ENCODE measurements at regions not wholly inside any gene's neighbourhood (a gene's known extent, or its start where the extent isn't known, plus 50 kb on each side); places are given as distances from the start of the nearest gene placed in this dataset.

DNA sequence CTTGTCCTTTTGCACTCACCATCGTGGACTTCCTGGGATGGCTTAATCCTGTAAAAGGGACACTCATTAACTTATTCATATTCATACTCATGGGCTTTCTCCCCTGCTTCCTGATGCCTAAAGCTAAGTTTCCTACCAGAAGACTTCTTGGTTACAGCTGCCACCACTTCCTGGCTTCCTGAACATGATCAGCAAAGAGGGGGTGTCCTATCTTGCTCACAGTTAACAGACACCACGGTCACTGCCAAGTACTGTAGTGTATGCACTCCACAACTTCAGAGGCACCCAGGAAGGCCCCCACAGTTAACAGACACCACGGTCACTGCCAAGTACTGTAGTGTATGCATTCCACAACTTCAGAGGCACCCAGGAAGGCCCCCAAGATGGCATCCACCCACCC lies 177.8 kb downstream of the SIPA1L2 start:
- no peak for DNase-seq (ENCODE audit: low read depth in 2 of 3, low spot score in 2 of 3)

DNA sequence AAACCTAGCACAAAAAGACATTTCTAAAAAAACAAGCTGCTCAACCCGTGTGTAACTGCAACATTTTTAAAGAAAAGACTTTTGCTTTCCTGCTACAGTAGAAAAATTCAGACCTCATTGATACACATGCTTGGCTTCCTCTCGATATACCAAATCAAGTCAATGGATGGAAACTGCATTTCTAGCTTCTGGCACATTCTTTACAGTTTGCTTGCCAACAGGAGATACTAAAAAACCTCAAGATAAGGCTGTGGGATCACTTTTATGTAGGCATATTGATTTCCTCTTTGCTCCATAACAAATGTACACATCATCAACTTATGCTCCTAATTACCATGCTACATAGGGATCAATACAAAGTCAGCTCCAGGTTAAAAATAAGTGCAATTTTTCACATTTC lies 178.4 kb downstream of the SIPA1L2 start:
- no peak for DNase-seq (ENCODE audit: low read depth in 2 of 3, low spot score in 2 of 3)

DNA sequence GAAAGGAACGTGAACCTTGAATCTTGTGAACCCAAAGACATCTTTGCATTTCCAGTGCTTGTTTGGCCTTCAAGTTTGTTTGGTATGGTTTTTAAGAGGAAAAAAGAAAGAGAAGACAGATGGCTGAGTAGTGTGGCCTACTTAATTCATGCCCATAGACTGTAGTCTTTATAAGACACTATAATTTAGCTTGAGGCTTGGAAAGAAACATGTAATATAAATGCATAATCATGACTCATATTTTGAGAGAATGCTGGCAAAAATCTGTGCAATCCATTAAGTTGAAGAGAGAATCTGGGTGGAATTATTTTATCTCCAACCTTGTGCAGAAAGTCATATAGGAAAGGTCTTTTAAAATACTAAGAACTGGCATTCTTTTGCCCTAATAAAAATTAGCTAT lies 179.3 kb downstream of the SIPA1L2 start:
- no peak for DNase-seq (ENCODE audit: low read depth in 2 of 3, low spot score in 2 of 3)

DNA sequence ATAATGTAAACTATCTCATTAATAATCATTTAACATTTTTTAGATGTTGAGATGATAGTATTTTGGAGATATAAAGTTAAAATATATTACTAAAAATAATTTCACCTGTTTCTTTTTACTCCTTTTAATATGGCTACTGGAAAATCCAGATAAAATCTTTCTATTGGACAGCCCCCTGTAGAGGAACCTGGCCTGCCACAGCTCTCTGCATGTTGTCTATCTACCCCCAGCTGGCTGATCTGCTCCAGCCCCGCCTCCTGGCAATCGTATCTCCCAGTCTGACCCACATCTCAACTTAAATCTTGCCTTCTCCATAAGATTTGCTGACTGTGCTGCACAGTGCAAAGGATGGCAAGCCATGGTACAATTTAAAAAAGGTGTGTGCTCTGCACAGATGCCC lies 182.8 kb downstream of the SIPA1L2 start:
- DNase-seq (ENCODE audit: low read depth in 2 of 3, low spot score in 2 of 3), result no peak

DNA sequence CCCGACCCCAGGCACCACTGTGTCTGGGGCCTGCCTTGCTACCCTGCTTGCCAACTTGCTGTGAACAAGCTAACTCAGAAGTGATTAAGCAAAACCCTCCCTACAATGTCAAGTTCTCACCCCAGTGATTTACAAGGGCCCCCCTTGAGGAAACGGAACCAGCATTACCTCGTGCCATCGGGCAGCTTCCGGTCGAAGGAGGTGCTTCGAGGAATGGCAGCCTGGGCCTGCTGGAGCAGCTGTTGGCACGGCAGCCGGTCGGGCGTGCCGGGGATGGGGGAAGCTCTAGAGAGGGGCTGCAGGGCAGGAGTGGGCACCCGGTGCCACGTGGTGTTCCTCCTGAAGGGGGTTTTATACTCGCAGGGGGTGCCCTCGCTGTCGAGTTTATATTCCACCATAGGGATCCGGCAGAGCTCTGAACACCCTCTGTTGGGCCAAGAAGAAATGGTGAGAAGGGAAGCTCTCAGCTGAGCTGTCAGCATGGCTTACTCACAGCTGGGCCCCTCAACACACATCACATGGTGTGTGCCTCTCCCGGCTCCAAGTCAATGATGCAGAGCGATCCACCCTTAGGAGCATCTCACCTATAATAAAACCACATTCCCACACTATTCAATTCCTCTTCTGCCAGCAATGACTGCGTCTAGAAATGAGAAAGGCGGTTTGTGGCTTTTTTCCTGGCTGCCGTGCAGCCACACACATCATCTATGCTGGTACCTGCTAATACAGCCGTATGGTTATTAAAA lies 184.4 kb downstream of the SIPA1L2 start:
- no peak for DNase-seq (ENCODE audit: low read depth in 2 of 3, low spot score in 2 of 3)

DNA sequence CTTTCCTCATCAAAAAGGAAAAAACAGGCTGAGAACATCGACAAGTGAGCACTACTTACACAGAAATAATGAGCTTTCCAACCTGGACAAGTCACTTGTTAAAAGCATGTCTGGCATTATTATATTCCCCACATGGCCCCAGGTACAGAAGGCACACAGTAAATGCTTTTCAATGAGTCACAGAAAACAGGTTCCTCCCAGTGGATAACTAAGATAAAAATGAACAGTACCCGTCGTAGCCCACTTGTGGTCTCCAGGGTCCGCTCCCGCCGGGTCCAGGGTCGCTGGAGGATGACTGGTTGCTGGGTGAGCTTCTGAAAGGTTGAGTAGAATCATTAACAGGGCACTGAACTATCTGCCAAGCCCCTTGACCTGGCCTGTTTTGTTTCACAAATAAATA lies 186.6 kb downstream of the SIPA1L2 start:
- no peak for DNase-seq (ENCODE audit: low read depth in 2 of 3, low spot score in 2 of 3)

GRCh38 chr1:232441036-232441411 lies 188.9 kb downstream of the SIPA1L2 start:
- DNase-seq (ENCODE audit: low read depth in 2 of 3, low spot score in 2 of 3), result no peak

GRCh38 chr1:232440325-232441035 lies 189.5 kb downstream of the SIPA1L2 start:
- DNase-seq (ENCODE audit: low read depth in 2 of 3, low spot score in 2 of 3), result no peak

GRCh38 chr1:232439011-232439410 lies 190.9 kb downstream of the SIPA1L2 start:
- no peak for DNase-seq (ENCODE audit: low read depth in 2 of 3, low spot score in 2 of 3)

DNA sequence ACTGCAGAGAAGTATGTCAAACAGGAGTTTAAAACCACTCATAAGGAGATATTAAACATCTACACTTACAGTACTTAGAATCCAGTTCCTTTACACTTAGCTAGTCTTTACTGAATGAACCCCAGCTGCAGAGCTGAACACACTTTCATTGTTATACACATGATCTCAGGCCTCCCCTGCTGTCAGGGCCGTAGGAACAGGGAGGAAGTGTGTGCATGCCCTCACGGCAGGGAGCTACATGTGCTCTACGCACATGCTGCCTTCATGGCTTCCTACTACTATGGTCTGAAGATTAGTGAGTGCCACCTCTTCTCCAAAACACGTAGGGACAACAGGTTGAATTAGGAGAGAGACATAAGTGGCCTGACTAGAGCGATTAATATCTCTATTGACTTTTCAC lies 191.5 kb downstream of the SIPA1L2 start:
- no peak for DNase-seq (ENCODE audit: low read depth in 2 of 3, low spot score in 2 of 3)

GRCh38 chr1:232437510-232437909 lies 192.4 kb downstream of the SIPA1L2 start:
- no peak for DNase-seq (ENCODE audit: low read depth in 2 of 3, low spot score in 2 of 3)

DNA sequence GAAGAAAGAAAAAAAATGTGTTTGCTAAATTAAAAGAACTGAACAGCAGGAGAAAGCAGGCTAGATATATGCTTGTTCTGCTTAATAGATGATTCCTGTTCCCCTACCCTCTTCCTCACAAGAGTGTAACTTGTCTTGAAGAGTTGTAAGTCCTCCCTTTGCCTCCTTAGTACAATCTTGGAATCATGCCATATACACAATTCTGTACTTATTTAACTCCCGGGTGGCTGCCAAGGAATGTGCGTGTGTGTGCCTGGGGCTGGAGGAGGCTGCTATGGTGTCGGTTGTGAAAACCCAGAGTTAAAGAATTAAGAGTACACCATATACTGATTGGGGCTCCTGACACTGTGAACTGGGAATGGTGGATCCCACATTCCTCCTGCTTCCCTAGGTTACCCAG lies 194.2 kb downstream of the SIPA1L2 start:
- DNase-seq (ENCODE audit: low read depth in 2 of 3, low spot score in 2 of 3), result no peak

- DNase-seq (ENCODE audit: low read depth in 2 of 3, low spot score in 2 of 3), result no peak
Observed at GRCh38 chr1:232432313-232432712, 197.6 kb downstream of the SIPA1L2 start.

DNA sequence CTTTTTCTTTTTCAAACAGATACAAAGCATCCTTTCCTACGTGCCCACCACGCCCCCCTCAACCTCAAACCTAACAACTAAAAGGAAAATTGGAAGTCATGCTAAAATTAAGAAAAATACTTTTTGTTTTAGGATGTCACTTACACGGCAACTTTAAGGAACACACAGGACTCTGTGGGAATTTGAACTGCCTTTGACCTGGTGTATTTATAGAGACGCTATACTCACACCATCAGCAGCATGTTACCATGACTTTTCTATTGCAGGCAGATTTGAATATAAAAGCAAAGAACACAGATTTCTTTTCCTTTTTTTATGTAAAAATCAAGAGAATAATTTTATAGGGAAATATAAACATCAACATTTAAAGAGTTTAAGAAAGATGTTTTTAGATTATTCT lies 198.2 kb downstream of the SIPA1L2 start:
- DNase-seq (ENCODE audit: low read depth in 2 of 3, low spot score in 2 of 3), result no peak

GRCh38 chr1:232431326-232431725 lies 198.6 kb downstream of the SIPA1L2 start:
- no peak for DNase-seq (ENCODE audit: low read depth in 2 of 3, low spot score in 2 of 3)

GRCh38 chr1:232430467-232430866 lies 199.5 kb downstream of the SIPA1L2 start:
- no peak for DNase-seq (ENCODE audit: low read depth in 2 of 3, low spot score in 2 of 3)

DNA sequence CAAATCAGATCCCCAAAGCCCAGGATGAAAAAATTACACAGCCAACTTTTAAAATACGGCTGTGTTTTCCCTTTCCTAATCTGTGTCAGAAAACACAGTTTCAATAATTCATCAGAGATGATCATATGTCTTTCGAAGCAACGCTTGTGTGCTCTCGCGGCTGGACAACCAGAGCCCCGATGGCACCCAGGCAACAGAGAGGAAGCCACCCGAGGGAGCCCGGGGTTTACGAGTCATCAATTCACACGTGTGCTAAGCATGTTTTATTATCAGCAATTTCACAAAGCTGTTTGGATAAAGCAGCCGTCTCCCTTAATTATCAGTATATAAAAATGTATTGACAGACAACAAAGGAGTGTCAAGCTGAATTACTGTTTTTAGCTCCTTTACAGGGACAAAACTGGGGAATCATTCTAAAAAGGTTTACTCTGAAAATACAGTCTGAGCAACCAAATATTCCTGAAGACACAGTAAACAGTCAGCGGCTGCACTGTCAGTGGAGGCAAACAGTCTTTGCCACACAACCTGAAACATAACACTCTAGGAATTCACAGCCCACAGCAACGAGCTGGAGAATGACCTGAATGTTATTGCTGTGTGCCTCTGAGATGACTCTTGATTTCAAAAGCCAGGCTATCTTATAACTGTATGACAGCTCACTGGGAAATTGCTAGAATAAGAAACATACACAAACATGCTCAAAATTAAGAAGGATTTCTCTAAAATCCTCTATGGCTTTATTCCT lies 201.0 kb downstream of the SIPA1L2 start:
- DNase-seq (ENCODE audit: low read depth in 2 of 3, low spot score in 2 of 3), result no peak

GRCh38 chr1:232428036-232428645 lies 201.8 kb downstream of the SIPA1L2 start:
- DNase-seq (ENCODE audit: low read depth in 2 of 3, low spot score in 2 of 3), result no peak

- DNase-seq (ENCODE audit: low read depth in 2 of 3, low spot score in 2 of 3), result no peak
Observed at GRCh38 chr1:232426801-232427200, 203.1 kb downstream of the SIPA1L2 start.

DNA sequence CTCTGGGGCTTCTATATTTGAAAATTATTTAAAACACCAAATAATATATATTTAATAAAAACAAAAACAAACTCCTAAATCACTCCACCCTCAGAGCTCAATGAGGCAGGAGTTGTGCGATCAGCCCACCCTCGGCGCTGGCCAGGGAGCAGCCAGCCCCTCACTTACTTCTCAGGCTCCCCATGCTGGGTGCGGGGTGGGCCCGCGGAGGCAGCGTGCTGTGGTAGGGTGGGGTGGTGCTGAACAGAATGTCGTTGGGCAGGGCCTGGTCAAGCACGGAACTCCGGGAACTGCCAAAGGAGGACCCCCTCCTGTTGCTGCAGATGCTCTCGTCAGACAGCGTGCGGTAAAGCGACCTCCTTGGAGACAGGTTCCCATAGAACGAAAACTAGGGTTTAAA lies 204.5 kb downstream of the SIPA1L2 start:
- no peak for DNase-seq (ENCODE audit: low read depth in 2 of 3, low spot score in 2 of 3)

GRCh38 chr1:232423591-232423990 lies 206.3 kb downstream of the SIPA1L2 start:
- DNase-seq (ENCODE audit: low read depth in 2 of 3, low spot score in 2 of 3), result no peak

DNA sequence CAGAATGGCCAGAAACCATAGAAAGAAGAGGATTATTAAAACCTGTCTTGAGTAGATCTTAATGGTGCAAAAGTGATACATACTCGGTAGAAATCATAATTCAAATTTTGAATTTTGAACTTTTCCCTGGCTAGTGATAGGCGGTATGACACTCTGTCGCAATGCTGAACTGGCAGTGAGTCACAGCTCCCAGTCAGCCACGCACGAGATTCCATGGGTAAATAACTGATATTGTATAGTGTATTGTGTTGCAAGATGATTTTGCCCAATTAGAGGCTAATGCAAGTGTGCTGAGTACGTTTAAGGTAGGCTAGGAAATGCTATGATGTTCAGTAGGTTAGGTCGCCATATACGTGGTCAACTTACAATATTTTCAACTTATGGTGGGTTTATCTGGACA lies 207.0 kb downstream of the SIPA1L2 start:
- no peak for DNase-seq (ENCODE audit: low read depth in 2 of 3, low spot score in 2 of 3)

All from activated CD8-positive, alpha-beta memory T cell treated with anti-CD3 and anti-CD28 coated beads for 48 hours (primary cell).